ENCODE measurements at regions not wholly inside any gene's neighbourhood (a gene's known extent, or its start where the extent isn't known, plus 50 kb on each side); places are given as distances from the start of the nearest gene placed in this dataset.

- TF ChIP-seq CTCF (IDR thresholded peaks at IDR 0.05) (no peak), POLR2A (IDR thresholded peaks at IDR 0.05) (no peak)
Measured at GRCh38 chr4:62398318-62398717, 1198.2 kb downstream of the ADGRL3 start.

Data from uterus (tissue), 2 donors.